K562 (cell line): ENCODE measurements at regions not wholly inside any gene's neighbourhood (a gene's known extent, or its start where the extent isn't known, plus 50 kb on each side); places are given as distances from the start of the nearest gene placed in this dataset.
A peak's percentile ranks its signal among the peaks of the same experiment; 100 is the strongest.

ENCODE experiments used
- ATAC-seq: fragments of 200-7000 bp; cut with Tn5 transposase; 3 replicates; pipeline ENCODE4 v1.9.1; 2020; ENCODE audit warnings: moderate library complexity
- BruUV-seq: library from RNA; stranded (reverse); fragments of 400-500 nt; replicated peaks from 2 replicates; lab custom pipeline; 2021; lab: Mats Ljungman, UMichigan
- CTCF ChIA-PET: fragments of 300-600 bp; formaldehyde crosslinking; extraction: SDS; loops from one replicate; lab custom pipeline; 2021; ENCODE audit warnings: low intra/inter-chr PET ratio; lab: Yijun Ruan, JAX
- POLR2A ChIA-PET: fragments of 300-600, 350-650 bp; sonication (Branson Sonifier 250); formaldehyde crosslinking; extraction: SDS; loops from one replicate; lab custom pipeline; 2021; ENCODE audit warnings: antibody characterized with exemption, inconsistent platforms; lab: Yijun Ruan, JAX
- DNase-seq, 4 experiments: peaks; one replicate each; pipeline versions ENCODE4 v3.0.0 to v3.0.0-alpha.2; 2011 to 2018; ENCODE audit warnings: low spot score in 3 of 4, mixed read lengths in 3 of 4; ENCODE audit errors: extremely low read depth in 1 of 4
- FAIRE-seq: peaks from 2 replicates; lab custom pipeline; 2011; peaks lifted over from hg19 to GRCh38; lab: Jason Lieb, UNC
- H2AFZ ChIP-seq: 2 replicates; pipeline ENCODE4 v1.6.0; 2011; ENCODE audit warnings: low read depth, low read length, control low read depth, inconsistent platforms
- H3K27ac ChIP-seq: fragments of 200-600 bp; 3 replicates; pipeline ENCODE4 v1.8.0; 2011; ENCODE audit warnings: low read depth, mild to moderate bottlenecking, control low read depth, inconsistent platforms, low read length, moderate library complexity, mixed read lengths; ENCODE audit errors: extremely low read depth
- H3K27me3 ChIP-seq, 2 experiments: fragments of 300-600 bp in 1 of 2; 2 replicates in 1 of 2; 3 replicates in 1 of 2; pipeline versions ENCODE4 v1.6.0 to v1.8.0; 2011; ENCODE audit warnings: inconsistent platforms in 2 of 2, low read length in 2 of 2, mild to moderate bottlenecking in 1 of 2, mixed read lengths in 1 of 2, moderate library complexity in 1 of 2; ENCODE audit not compliant: control insufficient read depth in 2 of 2, insufficient read depth in 2 of 2
- H3K36me3 ChIP-seq: fragments of 300-600 bp; 3 replicates; pipeline ENCODE4 v1.8.0; 2011; ENCODE audit warnings: mild to moderate bottlenecking, low read length, inconsistent platforms; ENCODE audit not compliant: control insufficient read depth, insufficient read depth
- H3K4me1 ChIP-seq, 2 experiments: fragments of 200-600 bp in 1 of 2; replicated peaks in 1 of 2; 2 replicates in 1 of 2; 3 replicates in 1 of 2; pipeline versions ENCODE4 v1.5.1 to v1.8.0; 2011; ENCODE audit warnings: inconsistent platforms in 2 of 2, low read length in 2 of 2, mild to moderate bottlenecking in 1 of 2, mixed read lengths in 1 of 2, moderate library complexity in 1 of 2; ENCODE audit not compliant: control insufficient read depth in 2 of 2, insufficient read depth in 2 of 2
- H3K4me2 ChIP-seq: 2 replicates; pipeline ENCODE4 v1.6.1; 2011; ENCODE audit warnings: low read length, control low read depth, inconsistent platforms, mixed read lengths; ENCODE audit not compliant: insufficient read depth
- H3K4me3 ChIP-seq: fragments of 200-600 bp; sonication (generic), shearing (Covaris generic); 2 replicates; pipeline ENCODE4 v1.5.1; 2016; ENCODE audit warnings: control low read depth, inconsistent platforms
- H3K79me2 ChIP-seq: fragments of 200-600 bp; 3 replicates; pipeline ENCODE4 v1.8.0; 2011; ENCODE audit warnings: low read length, inconsistent platforms; ENCODE audit not compliant: control insufficient read depth, insufficient read depth
- H3K9ac ChIP-seq, 2 experiments: 2 replicates each; pipeline versions ENCODE4 v1.6.0 to v1.6.1; 2011; ENCODE audit warnings: low read depth in 2 of 2, low read length in 2 of 2, control low read depth in 1 of 2, inconsistent platforms in 1 of 2, mild to moderate bottlenecking in 1 of 2, mixed read lengths in 1 of 2; ENCODE audit not compliant: insufficient read depth in 1 of 2
- H3K9me1 ChIP-seq: one replicate; pipeline ENCODE4 v1.6.0; 2011; ENCODE audit warnings: inconsistent platforms, mild to moderate bottlenecking, low read length, moderate library complexity; ENCODE audit not compliant: control insufficient read depth, insufficient read depth
- H3K9me3 ChIP-seq: replicated peaks from 2 replicates; pipeline ENCODE4 v1.5.1; 2011; ENCODE audit warnings: low read depth, low read length, inconsistent platforms; ENCODE audit not compliant: control insufficient read depth, insufficient read depth
- H4K20me1 ChIP-seq: replicated peaks from 2 replicates; pipeline ENCODE4 v1.6.1; 2011; ENCODE audit warnings: low read length, inconsistent platforms, mixed read lengths; ENCODE audit not compliant: control insufficient read depth, insufficient read depth
- ILF3 ChIP-seq: fragments of 450-650 bp; IDR thresholded peaks from 2 replicates; pipeline ENCODE4 v1.6.1; 2018; ENCODE audit warnings: antibody characterized with exemption, mild to moderate bottlenecking, moderate library complexity, borderline replicate concordance
- LARP7 ChIP-seq: fragments of 450-650 bp; IDR thresholded peaks from 2 replicates; pipeline ENCODE4 v1.6.1; 2016
- PHB ChIP-seq: fragments of 250-450 bp; sonication (Bioruptor Pico); IDR thresholded peaks from 2 replicates; pipeline ENCODE4 v1.5.0; 2021
- RAD21 ChIP-seq, 2 experiments: fragments of 250-450 bp in 1 of 2; fragments of 450-650 bp in 1 of 2; sonication (Bioruptor Pico) in 1 of 2; formaldehyde crosslinking in 1 of 2; IDR thresholded peaks in 1 of 2; conservative IDR thresholded peaks in 1 of 2; 2 replicates each; pipeline versions ENCODE4 v1.4.0 to v1.8.0; 2020 to 2022; ENCODE audit warnings: mild to moderate bottlenecking in 2 of 2, moderate library complexity in 1 of 2
- RBM39 ChIP-seq: fragments of 200-400 bp; formaldehyde crosslinking; optimal IDR thresholded peaks from 2 replicates; pipeline ENCODE3; 2018; ENCODE audit warnings: low read depth, low read length
- SMC3 ChIP-seq: conservative IDR thresholded peaks from 2 replicates; pipeline ENCODE4 v1.6.1; 2011; ENCODE audit warnings: low read depth, low read length, improper control_type of control experiment; ENCODE audit not compliant: insufficient read depth
- SPI1 ChIP-seq: IDR thresholded peaks from 2 replicates; pipeline ENCODE4 v1.6.1; 2011; ENCODE audit warnings: low read depth, low read length, control low read depth, borderline replicate concordance
- TEAD2 ChIP-seq: fragments of 450-650 bp; IDR thresholded peaks from 2 replicates; pipeline ENCODE4 v1.6.1; 2016; ENCODE audit warnings: missing genetic modification characterization, control low read depth, missing compliant biosample characterization
- TOE1 ChIP-seq, 2 experiments: fragments of 450-650 bp in 1 of 2; sonication (generic) in 1 of 2; formaldehyde crosslinking in 1 of 2; IDR thresholded peaks; 2 replicates each; pipeline versions ENCODE4 v1.7.1 to v1.8.0; 2016 to 2022; ENCODE audit warnings: borderline replicate concordance in 2 of 2, mild to moderate bottlenecking in 2 of 2, antibody characterized with exemption in 1 of 2, inconsistent platforms in 1 of 2, low read depth in 1 of 2, missing genetic modification reagents in 1 of 2, moderate library complexity in 1 of 2
- USF1 ChIP-seq: sonication (generic); formaldehyde crosslinking; IDR thresholded peaks from 2 replicates; pipeline ENCODE4 v1.9.0; 2022; ENCODE audit warnings: mild to moderate bottlenecking, missing genetic modification reagents
- ZHX1 ChIP-seq: fragments of 150-350 bp; conservative IDR thresholded peaks from 2 replicates; pipeline ENCODE4 v1.6.1; 2014; ENCODE audit warnings: low read length
- ZNF384 ChIP-seq: IDR thresholded peaks from 2 replicates; pipeline ENCODE4 v1.6.1; 2012; ENCODE audit warnings: low read depth, low read length, improper control_type of control experiment
- WGBS: fragments of 100-300 bp; shearing (Covaris generic); methylation state at CpG from one replicate; pipeline ENCODE4 v1.1.6; 2016; ENCODE audit warnings: low coverage, mixed read lengths; ENCODE audit not compliant: insufficient coverage; ENCODE audit errors: missing lambda C conversion rate; 5-methylcytosine and 5-hydroxymethylcytosine counted together
- in situ Hi-C: fragments of 300-500 bp; cut with MboI; formaldehyde crosslinking; loops from 4 replicates; pipeline ENCODE4 v1.15.0; 2018; ENCODE audit warnings: inconsistent platforms, mixed read lengths
- intact Hi-C: fragments of 100-400 bp; cut with micrococcal nuclease; formaldehyde crosslinking; loops from 2 replicates; pipeline ENCODE4 v1.14.2; 2022
- TF ChIP-seq, protein P1 (sequence below), 3 experiments: IDR thresholded peaks in 2 of 3; conservative IDR thresholded peaks in 1 of 3; 2 replicates each; pipeline ENCODE4 v1.5.1; 2011 to 2012; ENCODE audit warnings: low read length in 3 of 3, mild to moderate bottlenecking in 3 of 3, control low read depth in 2 of 3, improper control_type of control experiment in 1 of 3, inconsistent platforms in 1 of 3, low read depth in 1 of 3, mixed read lengths in 1 of 3, moderate library complexity in 1 of 3; ENCODE audit not compliant: insufficient read depth in 2 of 3
- TF ChIP-seq, protein P2 (sequence below): fragments of 450-650 bp; formaldehyde crosslinking; IDR thresholded peaks from 2 replicates; pipeline ENCODE4 v1.4.0; 2020; ENCODE audit warnings: mild to moderate bottlenecking, moderate library complexity

GRCh38 chr7:16982640-16983350 is 101.0 kb upstream of the AGR3 start:
- no TSS peak for BruUV-seq
- no peak overlapping the region for H3K9ac ChIP-seq
- ATAC-seq (no peak), FAIRE-seq (peak; percentile 66), DNase-seq (peak; percentile 20 to 33 (median 28))
- H3K79me2 ChIP-seq = no peaks in the 10 kb centered on the region
- CTCF ChIA-PET = interaction anchor here (0.6 to 1.2 kb wide), 3 partner anchors 135 to 1359 kb away, joined by 3 to 4 read pairs (median 3); no protein-coding TSS in a partner anchor
- no peak overlapping the region for H3K27ac ChIP-seq
- H3K4me3 ChIP-seq = no peak overlapping the region
- H3K27me3 ChIP-seq = no peaks in the 10 kb centered on the region
- H3K4me2 ChIP-seq = no peak overlapping the region
- H3K9me1 ChIP-seq = no peaks in the 10 kb centered on the region
- intact Hi-C loops (loop anchor here (10.0 kb wide), 1 partner anchor 692 kb away; no protein-coding TSS in a partner anchor), in situ Hi-C loops (no loop called here)
- WGBS = 19% methylated on average over 3 of the region's 3 CpGs
- H4K20me1 ChIP-seq = no peaks in the 10 kb centered on the region
- POLR2A ChIA-PET = no interaction called here
- no peak overlapping the region for H2AFZ ChIP-seq
- H3K4me1 ChIP-seq = no peaks in the 10 kb centered on the region
- H3K9me3 ChIP-seq = no peaks in the 10 kb centered on the region
- no peaks in the 10 kb centered on the region for H3K36me3 ChIP-seq
- TF ChIP-seq ZHX1 = no peak
- no peak for TF ChIP-seq LARP7
- TF ChIP-seq, protein P1, sequence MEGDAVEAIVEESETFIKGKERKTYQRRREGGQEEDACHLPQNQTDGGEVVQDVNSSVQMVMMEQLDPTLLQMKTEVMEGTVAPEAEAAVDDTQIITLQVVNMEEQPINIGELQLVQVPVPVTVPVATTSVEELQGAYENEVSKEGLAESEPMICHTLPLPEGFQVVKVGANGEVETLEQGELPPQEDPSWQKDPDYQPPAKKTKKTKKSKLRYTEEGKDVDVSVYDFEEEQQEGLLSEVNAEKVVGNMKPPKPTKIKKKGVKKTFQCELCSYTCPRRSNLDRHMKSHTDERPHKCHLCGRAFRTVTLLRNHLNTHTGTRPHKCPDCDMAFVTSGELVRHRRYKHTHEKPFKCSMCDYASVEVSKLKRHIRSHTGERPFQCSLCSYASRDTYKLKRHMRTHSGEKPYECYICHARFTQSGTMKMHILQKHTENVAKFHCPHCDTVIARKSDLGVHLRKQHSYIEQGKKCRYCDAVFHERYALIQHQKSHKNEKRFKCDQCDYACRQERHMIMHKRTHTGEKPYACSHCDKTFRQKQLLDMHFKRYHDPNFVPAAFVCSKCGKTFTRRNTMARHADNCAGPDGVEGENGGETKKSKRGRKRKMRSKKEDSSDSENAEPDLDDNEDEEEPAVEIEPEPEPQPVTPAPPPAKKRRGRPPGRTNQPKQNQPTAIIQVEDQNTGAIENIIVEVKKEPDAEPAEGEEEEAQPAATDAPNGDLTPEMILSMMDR (IDR thresholded peaks at IDR 0.05 in 2 of 3, conservative IDR thresholded peaks at IDR 0.05 in 1 of 3; ENCODE audit: insufficient read depth in 2 of 3, low read depth in 1 of 3, low read length in 3 of 3) = peak; percentile 59 to 83 (median 78)
- TF ChIP-seq SPI1 = no peak
- TF ChIP-seq USF1 (CRISPR knock-in tag) = no peak
- peak; percentile 94 for TF ChIP-seq ZNF384
- no peak for TF ChIP-seq TEAD2 (tag)
- peak; percentile 89 to 90 for TF ChIP-seq RAD21 (CRISPR knock-in tag; conservative IDR thresholded peaks at IDR 0.05 in 1 of 2, IDR thresholded peaks at IDR 0.05 in 1 of 2)
- peak; percentile 66; the same call in 1 of the 2 replicates for TF ChIP-seq SMC3
- TF ChIP-seq ILF3 = no peak
- no peak for TF ChIP-seq RBM39
- TF ChIP-seq, protein P2, sequence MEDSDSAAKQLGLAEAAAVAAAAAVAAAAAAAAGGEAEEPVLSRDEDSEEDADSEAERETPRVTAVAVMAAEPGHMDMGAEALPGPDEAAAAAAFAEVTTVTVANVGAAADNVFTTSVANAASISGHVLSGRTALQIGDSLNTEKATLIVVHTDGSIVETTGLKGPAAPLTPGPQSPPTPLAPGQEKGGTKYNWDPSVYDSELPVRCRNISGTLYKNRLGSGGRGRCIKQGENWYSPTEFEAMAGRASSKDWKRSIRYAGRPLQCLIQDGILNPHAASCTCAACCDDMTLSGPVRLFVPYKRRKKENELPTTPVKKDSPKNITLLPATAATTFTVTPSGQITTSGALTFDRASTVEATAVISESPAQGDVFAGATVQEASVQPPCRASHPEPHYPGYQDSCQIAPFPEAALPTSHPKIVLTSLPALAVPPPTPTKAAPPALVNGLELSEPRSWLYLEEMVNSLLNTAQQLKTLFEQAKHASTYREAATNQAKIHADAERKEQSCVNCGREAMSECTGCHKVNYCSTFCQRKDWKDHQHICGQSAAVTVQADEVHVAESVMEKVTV = peak; percentile 81
- TF ChIP-seq TOE1 (IDR thresholded peaks at IDR 0.05; ENCODE audit: borderline replicate concordance) = no peak
- TF ChIP-seq TOE1 (CRISPR knock-in tag; IDR thresholded peaks at IDR 0.05; ENCODE audit: borderline replicate concordance, low read depth) = no peak
- no peak for TF ChIP-seq PHB (CRISPR knock-in tag)
